B cell (primary cell): ENCODE measurements at regions not wholly inside any gene's neighbourhood (a gene's known extent, or its start where the extent isn't known, plus 50 kb on each side); places are given as distances from the start of the nearest gene placed in this dataset.

Experiments
- ATAC-seq: fragments of 200-7000 bp; cut with Tn5 transposase; one replicate; pipeline ENCODE4 v1.10.0; 2021; ENCODE audit warnings: low read depth, mild to moderate bottlenecking, moderate number of reproducible peaks, moderate library complexity
- CTCF ChIA-PET: fragments of 350-600 bp; sonication (Branson Sonifier 250); formaldehyde crosslinking; loops from one replicate; lab custom pipeline; 2021; ENCODE audit warnings: antibody characterized with exemption, inconsistent platforms; lab: Charles Lee
- POLR2A ChIA-PET: fragments of 350-600 bp; sonication (Branson Sonifier 250); formaldehyde crosslinking; loops from one replicate; lab custom pipeline; 2021; ENCODE audit warnings: antibody characterized with exemption; lab: Charles Lee
- DNase-seq: peaks from one replicate; pipeline ENCODE4 v3.0.0; 2013
- H2AFZ ChIP-seq: 2 replicates; pipeline ENCODE4 v1.6.1; 2012; ENCODE audit warnings: mild to moderate bottlenecking, low read depth, low read length; ENCODE audit not compliant: insufficient read depth, poor library complexity, severe bottlenecking
- H3K27ac ChIP-seq, 2 donors: 1 replicate in 1 of 2; 2 replicates in 1 of 2; pipeline ENCODE4 v1.5.1; 2012 to 2013; ENCODE audit warnings: low read length in 2 of 2, mild to moderate bottlenecking in 2 of 2, moderate library complexity in 1 of 2
- H3K27me3 ChIP-seq, 4 experiments: fragments of 200-600 bp in 1 of 4; sonication (generic) in 1 of 4; replicated peaks in 1 of 4; 1 replicate in 2 of 4; 2 replicates in 2 of 4; pipeline versions ENCODE4 v1.6.1 to v1.7.0; 2013 to 2016; ENCODE audit warnings: low read length in 3 of 4, mild to moderate bottlenecking in 2 of 4, mixed read lengths in 1 of 4, moderate library complexity in 1 of 4; ENCODE audit not compliant: insufficient read depth in 4 of 4, control insufficient read depth in 3 of 4; ENCODE audit errors: control extremely low read depth in 1 of 4
- H3K36me3 ChIP-seq, 2 experiments: replicated peaks in 1 of 2; 1 replicate in 1 of 2; 2 replicates in 1 of 2; pipeline versions ENCODE4 v1.6.1 to v1.7.1; 2013; ENCODE audit warnings: low read length in 1 of 2; ENCODE audit not compliant: insufficient read depth in 2 of 2, control insufficient read depth in 1 of 2; ENCODE audit errors: control extremely low read depth in 1 of 2, extremely low read depth in 1 of 2
- H3K4me1 ChIP-seq, 2 donors: fragments of 200-600 bp in 1 of 2; sonication (generic) in 1 of 2; 1 replicate in 1 of 2; 2 replicates in 1 of 2; pipeline versions ENCODE4 v1.5.1 to v1.6.1; 2013 to 2017; ENCODE audit warnings: low read length in 2 of 2; ENCODE audit not compliant: control insufficient read depth in 2 of 2, insufficient read depth in 2 of 2
- H3K4me2 ChIP-seq: replicated peaks from 2 replicates; pipeline ENCODE3; 2012; ENCODE audit warnings: mild to moderate bottlenecking, low read depth, low read length; ENCODE audit not compliant: poor library complexity, severe bottlenecking
- H3K4me3 ChIP-seq, 5 experiments: fragments of 200-600 bp in 1 of 5; sonication (generic) in 1 of 5; 1 replicate in 3 of 5; 2 replicates in 2 of 5; pipeline versions ENCODE4 v1.5.1 to v1.7.0; 2011 to 2016; ENCODE audit warnings: low read length in 4 of 5, mild to moderate bottlenecking in 4 of 5, low read depth in 2 of 5, control low read depth in 1 of 5, moderate library complexity in 1 of 5; ENCODE audit not compliant: insufficient read depth in 1 of 5; ENCODE audit errors: control extremely low read depth in 1 of 5, extremely low read depth in 1 of 5
- H3K79me2 ChIP-seq: fragments of 200-600 bp; sonication (generic); one replicate; pipeline ENCODE4 v1.6.0; 2016; ENCODE audit warnings: low read length; ENCODE audit not compliant: control insufficient read depth, insufficient read depth
- H3K9ac ChIP-seq: fragments of 200-600 bp; sonication (generic); 2 replicates; pipeline ENCODE4 v1.6.1; 2017; ENCODE audit warnings: mild to moderate bottlenecking, low read length, moderate library complexity
- H3K9me3 ChIP-seq, 3 donors: one replicate each; pipeline versions ENCODE4 v1.6.1 to v1.7.1; 2013; ENCODE audit warnings: low read length in 2 of 3; ENCODE audit not compliant: control insufficient read depth in 2 of 3, insufficient read depth in 1 of 3; ENCODE audit errors: control extremely low read depth in 1 of 3
- H4K20me1 ChIP-seq: 2 replicates; pipeline ENCODE4 v1.6.0; 2012; ENCODE audit warnings: mild to moderate bottlenecking, low read length; ENCODE audit not compliant: insufficient read depth, control insufficient read depth, poor library complexity, severe bottlenecking
- H3K27ac Mint-ChIP-seq: one replicate; pipeline ENCODE4 v1.8.0; 2021; ENCODE audit warnings: mixed read lengths
- H3K27me3 Mint-ChIP-seq: one replicate; pipeline ENCODE4 v1.8.0; 2021; ENCODE audit warnings: mixed read lengths
- H3K4me1 Mint-ChIP-seq: one replicate; pipeline ENCODE4 v1.8.0; 2021; ENCODE audit warnings: mixed read lengths
- H3K4me3 Mint-ChIP-seq: one replicate; pipeline ENCODE4 v1.8.0; 2021; ENCODE audit warnings: mixed read lengths
- H3K9me3 Mint-ChIP-seq: one replicate; pipeline ENCODE4 v1.8.0; 2022; ENCODE audit warnings: mixed read lengths; ENCODE audit not compliant: insufficient read depth
- CTCF ChIP-seq: fragments of 200-600 bp; IDR thresholded peaks from one replicate; pipeline ENCODE4 v1.8.0; 2022; ENCODE audit warnings: antibody characterized with exemption, mild to moderate bottlenecking
- EZH2 ChIP-seq: IDR thresholded peaks from 2 replicates; pipeline ENCODE4 v1.6.1; 2012; ENCODE audit warnings: borderline replicate concordance, low read depth, mild to moderate bottlenecking, moderate library complexity, low read length; ENCODE audit not compliant: insufficient read depth, poor library complexity, severe bottlenecking
- WGBS: methylation state at CpG from one replicate; pipeline ENCODE4 v1.1.5; 2013; ENCODE audit warnings: missing lambda C conversion rate; ENCODE audit not compliant: insufficient coverage; 5-methylcytosine and 5-hydroxymethylcytosine counted together
- intact Hi-C: fragments of 100-400 bp; cut with micrococcal nuclease; formaldehyde crosslinking; loops from one replicate; pipeline ENCODE4 v1.10.0; 2022

- TF ChIP-seq CTCF (no peak), EZH2 (no peak)
- no peaks in the 10 kb centered on the region for H3K9me3 Mint-ChIP-seq
- CTCF ChIA-PET: interaction anchor here (1.0 to 2.2 kb wide), 8 partner anchors 9 to 90 kb away, joined by 3 to 7 read pairs (median 5); partner anchors contain the start of gene MYCBP2
- DNase-seq (peak; percentile 65), ATAC-seq (peak; percentile 87)
- peaks cover 26 to 28% of the 10 kb centered on the region in 2 donors for H3K4me1 ChIP-seq
- WGBS: 0% methylated on average over 1 of the region's 1 CpG
- no peaks in the 10 kb centered on the region for H3K36me3 ChIP-seq
- peak overlapping the region; percentile 24 for H3K4me3 Mint-ChIP-seq
- no peaks in the 10 kb centered on the region for H4K20me1 ChIP-seq
- H2AFZ ChIP-seq: peak overlapping the region; percentile 76
- H3K27me3 Mint-ChIP-seq: no peaks in the 10 kb centered on the region
- POLR2A ChIA-PET: interaction anchor here (1.2 kb wide), 1 partner anchor 65 kb away, joined by 4 read pairs; no protein-coding TSS in a partner anchor
- H3K27ac ChIP-seq: peak overlapping the region; percentile 68 to 77
- H3K9me3 ChIP-seq: no peaks in the 10 kb centered on the region
- intact Hi-C loops: no loop called here
- H3K9ac ChIP-seq: peak overlapping the region; percentile 5
- peak overlapping the region; percentile 93 for H3K27ac Mint-ChIP-seq
- peaks cover 33% of the 10 kb centered on the region for H3K4me1 Mint-ChIP-seq
- no peak overlapping the region for H3K4me3 ChIP-seq
- H3K4me2 ChIP-seq: peak overlapping the region; percentile 47
- H3K79me2 ChIP-seq: no peaks in the 10 kb centered on the region
- H3K27me3 ChIP-seq: no peaks in the 10 kb centered on the region
These were observed 88.6 kb upstream of the MYCBP2 start for GRCh38 chr13:77415253-77416071.

- no peak overlapping the region for H3K9ac ChIP-seq
- no peaks in the 10 kb centered on the region for H3K27me3 ChIP-seq
- no peaks in the 10 kb centered on the region for H3K9me3 ChIP-seq
- H3K4me1 Mint-ChIP-seq: peaks cover 33% of the 10 kb centered on the region
- POLR2A ChIA-PET: no interaction called here
- H3K79me2 ChIP-seq: no peaks in the 10 kb centered on the region
- no peaks in the 10 kb centered on the region for H4K20me1 ChIP-seq
- intact Hi-C loops: no loop called here
- no peak overlapping the region for H3K4me2 ChIP-seq
- no peak for DNase-seq
- no peaks in the 10 kb centered on the region for H3K27me3 Mint-ChIP-seq
- no peak for TF ChIP-seq EZH2
- no peak for TF ChIP-seq CTCF
- CTCF ChIA-PET: no interaction called here
- H3K4me3 ChIP-seq: no peak overlapping the region
- H3K27ac Mint-ChIP-seq: no peak overlapping the region
- no peaks in the 10 kb centered on the region for H3K9me3 Mint-ChIP-seq
- no peak overlapping the region for H3K4me3 Mint-ChIP-seq
- peaks cover 26 to 28% of the 10 kb centered on the region in 2 donors for H3K4me1 ChIP-seq
- no peak for ATAC-seq
- no peaks in the 10 kb centered on the region for H3K36me3 ChIP-seq
- H2AFZ ChIP-seq: no peak overlapping the region
- H3K27ac ChIP-seq: no peak overlapping the region
- 100% methylated on average over 1 of the region's 2 CpGs for WGBS
These were observed 86.0 kb upstream of the MYCBP2 start for GRCh38 chr13:77412860-77413259.
